ENCODE measurements at regions not wholly inside any gene's neighbourhood (a gene's known extent, or its start where the extent isn't known, plus 50 kb on each side); places are given as distances from the start of the nearest gene placed in this dataset.

DNA sequence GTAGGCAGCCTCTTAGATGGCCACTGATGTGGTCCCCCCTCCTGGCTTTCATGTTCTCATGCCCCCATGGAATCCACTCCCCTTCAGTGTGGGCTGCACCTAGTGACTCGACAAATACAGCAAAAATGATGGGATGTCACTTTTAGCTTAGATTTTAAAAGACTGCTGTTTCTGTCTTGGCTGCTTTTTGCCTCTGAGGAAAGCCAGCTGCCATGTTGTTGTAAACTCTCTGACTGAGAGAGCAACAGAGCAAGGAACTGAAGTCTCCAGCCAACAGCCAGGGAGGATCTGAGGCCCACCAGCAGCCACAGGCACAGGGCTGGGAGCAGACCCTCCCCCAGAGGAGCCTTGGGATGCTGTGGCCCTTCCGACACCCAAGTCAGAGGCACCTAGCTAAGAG, 60.6 kb upstream of the MARCHF10 start:
- Histone ChIP-seq H3K36me3 (ENCODE audit: control insufficient read depth, insufficient read depth, low read length) (no peaks in the 10 kb centered on the region), H3K4me3 (ENCODE audit: insufficient read depth, low read depth, low read length) (no peak overlapping the region), H3K9me3 (ENCODE audit: control insufficient read depth, low read length) (no peaks in the 10 kb centered on the region), H3K4me1 (ENCODE audit: control insufficient read depth, insufficient read depth, low read length) (peaks cover 33% of the 10 kb centered on the region), H3K27ac (ENCODE audit: insufficient read depth, low read depth, low read length, poor library complexity, severe bottlenecking) (no peak overlapping the region), H3K27me3 (ENCODE audit: control insufficient read depth, insufficient read depth, low read length, poor library complexity, severe bottlenecking) (no peaks in the 10 kb centered on the region)
- WGBS, 2 experiments: 89 to 91% methylated on average over 2 of the region's 2 CpGs

DNA sequence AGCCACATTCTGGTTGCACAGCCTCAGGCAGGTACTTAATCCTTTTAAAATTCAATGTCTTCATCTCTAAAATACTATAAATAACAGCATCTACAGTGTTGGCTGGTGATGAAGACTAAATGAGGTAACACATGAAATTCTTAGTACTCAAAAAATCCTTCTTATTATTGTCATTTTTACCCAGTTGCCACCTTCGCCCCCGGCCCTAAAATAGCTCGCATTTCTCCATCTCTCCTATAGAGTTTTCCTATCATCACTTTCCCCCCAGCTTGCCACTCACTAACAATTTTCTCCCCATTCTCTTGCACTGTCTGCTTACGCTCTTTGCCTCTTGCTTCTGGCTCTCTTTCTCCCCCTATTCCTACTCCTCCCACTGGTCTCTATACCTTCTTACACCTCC, 59.9 kb upstream of the MARCHF10 start:
- H3K27me3 ChIP-seq (ENCODE audit: control insufficient read depth, insufficient read depth, low read length, poor library complexity, severe bottlenecking): no peaks in the 10 kb centered on the region

DNA sequence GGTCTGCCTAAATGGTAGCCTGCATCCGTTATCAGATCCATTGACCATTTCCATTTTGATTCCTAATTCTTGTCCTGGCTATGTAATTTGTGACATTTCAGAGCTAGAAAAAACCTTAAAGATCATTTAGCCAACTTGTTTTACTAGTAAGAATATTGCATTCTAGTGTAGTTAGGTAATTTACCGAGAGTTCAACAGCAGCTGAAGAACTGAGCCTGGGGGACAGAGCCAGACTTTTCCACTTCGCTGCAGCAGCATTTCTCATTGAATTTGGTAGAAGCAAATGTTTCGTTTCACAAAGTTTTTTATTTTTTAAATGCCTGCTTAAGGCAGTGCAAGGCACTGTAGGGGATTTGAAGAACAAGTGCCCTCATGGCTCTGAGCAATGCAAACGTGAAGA, 59.2 kb upstream of the MARCHF10 start:
- no peaks in the 10 kb centered on the region for H3K9me3 ChIP-seq (ENCODE audit: control insufficient read depth, low read length)
- H3K36me3 ChIP-seq (ENCODE audit: control insufficient read depth, insufficient read depth, low read length): no peaks in the 10 kb centered on the region
- 92 to 99% methylated on average over 4 to 5 of the region's 5 CpGs for WGBS, 2 experiments
- H3K4me1 ChIP-seq (ENCODE audit: control insufficient read depth, insufficient read depth, low read length): peaks cover 33% of the 10 kb centered on the region
- H3K27me3 ChIP-seq (ENCODE audit: control insufficient read depth, insufficient read depth, low read length, poor library complexity, severe bottlenecking): no peaks in the 10 kb centered on the region
- H3K4me3 ChIP-seq (ENCODE audit: insufficient read depth, low read depth, low read length): no peak overlapping the region
- H3K27ac ChIP-seq (ENCODE audit: insufficient read depth, low read depth, low read length, poor library complexity, severe bottlenecking): no peak overlapping the region

More for the DNA sequence above, 59.9 kb upstream of the MARCHF10 start:
- Histone ChIP-seq H3K4me3 (ENCODE audit: insufficient read depth, low read depth, low read length) (no peak overlapping the region), H3K36me3 (ENCODE audit: control insufficient read depth, insufficient read depth, low read length) (no peaks in the 10 kb centered on the region), H3K9me3 (ENCODE audit: control insufficient read depth, low read length) (no peaks in the 10 kb centered on the region), H3K4me1 (ENCODE audit: control insufficient read depth, insufficient read depth, low read length) (peaks cover 33% of the 10 kb centered on the region), H3K27ac (ENCODE audit: insufficient read depth, low read depth, low read length, poor library complexity, severe bottlenecking) (no peak overlapping the region)
- 88 to 94% methylated on average over 4 of the region's 4 CpGs for WGBS, 2 experiments

DNA sequence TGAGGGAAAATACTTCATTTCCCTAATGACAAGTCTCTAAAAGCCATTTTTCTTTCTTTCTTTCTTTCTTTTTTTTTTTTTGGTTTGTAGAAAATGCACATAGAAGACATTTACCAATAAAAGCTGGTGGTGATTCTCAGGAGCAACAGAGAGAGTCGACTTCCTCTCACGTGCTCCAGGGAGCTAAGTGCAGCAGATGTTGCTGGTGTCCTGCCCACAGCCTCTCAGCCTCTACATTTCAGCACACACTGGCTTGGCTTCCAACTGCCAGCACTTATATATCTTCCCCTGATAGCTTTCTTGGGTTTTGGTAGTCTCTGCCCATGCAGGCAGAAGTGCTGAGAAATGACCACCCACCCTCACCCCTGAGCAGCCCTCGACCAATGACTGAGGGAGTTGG, 58.4 kb upstream of the MARCHF10 start:
- Histone ChIP-seq H3K4me3 (ENCODE audit: insufficient read depth, low read depth, low read length) (no peak overlapping the region), H3K36me3 (ENCODE audit: control insufficient read depth, insufficient read depth, low read length) (no peaks in the 10 kb centered on the region), H3K27ac (ENCODE audit: insufficient read depth, low read depth, low read length, poor library complexity, severe bottlenecking) (no peak overlapping the region), H3K9me3 (ENCODE audit: control insufficient read depth, low read length) (no peaks in the 10 kb centered on the region), H3K27me3 (ENCODE audit: control insufficient read depth, insufficient read depth, low read length, poor library complexity, severe bottlenecking) (no peaks in the 10 kb centered on the region), H3K4me1 (ENCODE audit: control insufficient read depth, insufficient read depth, low read length) (peaks cover 31% of the 10 kb centered on the region)
- 91 to 92% methylated on average over 3 of the region's 3 CpGs for WGBS, 2 experiments

DNA sequence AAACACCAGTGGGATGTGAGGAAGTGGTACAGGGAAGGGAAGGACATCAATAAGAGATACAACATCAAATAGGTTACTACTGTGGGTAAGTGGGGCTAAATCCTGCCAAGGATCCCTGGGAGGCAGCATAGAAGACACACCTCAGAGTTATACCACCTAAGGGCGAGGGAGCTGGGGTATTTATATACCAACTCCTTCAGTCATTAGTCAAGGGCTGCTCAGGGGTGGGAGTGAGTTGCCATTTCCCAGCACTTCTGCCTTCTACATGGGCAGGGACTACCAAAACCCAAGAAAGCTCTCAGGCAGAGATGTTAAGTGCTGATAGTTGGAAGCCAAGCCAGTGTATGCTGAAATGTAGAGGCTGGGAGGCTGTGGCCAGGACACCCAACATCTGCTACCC, 57.5 kb upstream of the MARCHF10 start:
- peaks cover 22% of the 10 kb centered on the region for H3K4me1 ChIP-seq (ENCODE audit: control insufficient read depth, insufficient read depth, low read length)
- no peaks in the 10 kb centered on the region for H3K36me3 ChIP-seq (ENCODE audit: control insufficient read depth, insufficient read depth, low read length)
- H3K27me3 ChIP-seq (ENCODE audit: control insufficient read depth, insufficient read depth, low read length, poor library complexity, severe bottlenecking): no peaks in the 10 kb centered on the region
- H3K4me3 ChIP-seq (ENCODE audit: insufficient read depth, low read depth, low read length): no peak overlapping the region
- 100% methylated on average over 1 of the region's 1 CpG for WGBS, 2 experiments
- no peak overlapping the region for H3K27ac ChIP-seq (ENCODE audit: insufficient read depth, low read depth, low read length, poor library complexity, severe bottlenecking)
- no peaks in the 10 kb centered on the region for H3K9me3 ChIP-seq (ENCODE audit: control insufficient read depth, low read length)

DNA sequence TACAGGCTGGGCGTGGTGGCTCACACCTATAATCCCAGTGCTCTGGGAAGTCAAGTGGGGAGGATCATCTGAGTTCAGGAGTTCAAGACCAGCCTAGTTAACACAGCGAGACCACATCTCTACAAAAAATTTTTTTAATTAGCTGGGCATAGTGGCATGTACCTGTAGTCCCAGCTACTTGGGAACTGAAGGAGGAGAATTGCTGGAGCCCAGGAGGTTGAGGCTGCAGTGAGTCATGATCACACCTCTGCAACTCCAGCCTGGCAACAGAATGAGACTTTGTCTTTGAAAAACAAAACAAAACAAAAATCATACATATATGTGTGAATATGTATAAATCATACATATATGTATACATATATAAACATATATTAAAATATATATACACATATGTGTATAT, 54.1 kb upstream of the MARCHF10 start:
- no peaks in the 10 kb centered on the region for H3K4me1 ChIP-seq (ENCODE audit: control insufficient read depth, insufficient read depth, low read length)
- 90 to 99% methylated on average over 2 of the region's 2 CpGs for WGBS, 2 experiments
- H3K27ac ChIP-seq (ENCODE audit: insufficient read depth, low read depth, low read length, poor library complexity, severe bottlenecking): no peak overlapping the region

DNA sequence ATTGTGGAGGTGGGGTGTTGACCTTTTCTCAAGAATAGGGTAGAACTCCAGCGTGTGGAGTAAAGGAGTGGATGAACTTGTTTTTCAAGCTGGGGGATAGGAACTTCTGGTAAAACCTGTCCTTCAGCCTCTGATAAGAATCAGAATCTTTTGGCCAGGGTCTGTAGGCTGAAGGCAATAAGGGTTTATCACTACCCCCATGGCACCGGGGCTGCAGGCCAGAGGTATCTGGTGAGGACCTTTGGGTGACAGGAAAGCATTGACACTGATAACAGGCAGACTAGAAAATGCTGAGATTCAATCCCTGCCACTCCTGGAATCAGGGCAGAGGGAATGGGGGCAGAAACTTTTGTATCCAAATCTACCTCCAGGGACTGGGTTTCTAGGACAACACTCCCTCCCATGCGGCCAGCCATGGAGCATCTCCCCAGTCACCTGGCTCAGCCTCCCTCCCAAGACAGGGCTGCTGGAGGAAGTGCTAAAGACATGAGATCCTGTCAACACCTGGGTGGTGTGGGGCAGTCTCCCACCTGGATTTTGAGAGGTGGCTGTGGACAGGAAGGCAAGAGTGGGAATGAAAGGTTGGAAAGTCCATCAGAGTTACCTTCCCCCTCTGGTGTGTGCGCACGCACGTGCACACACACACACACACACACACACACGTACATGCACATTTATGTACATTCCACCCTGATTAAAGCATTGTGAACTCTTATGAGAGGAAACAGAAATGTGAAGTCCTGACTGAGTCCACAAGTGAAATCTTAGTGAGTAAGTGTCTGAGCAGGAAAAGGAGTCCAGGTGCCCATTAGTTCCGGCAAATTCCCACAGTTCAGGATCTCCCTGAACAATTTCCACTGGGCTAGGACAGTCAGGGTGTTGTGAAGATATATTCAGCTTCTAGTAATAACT, 53.1 kb upstream of the MARCHF10 start:
- WGBS, 2 experiments: 88 to 93% methylated on average over 6 to 8 of the region's 8 CpGs
- no peaks in the 10 kb centered on the region for H3K36me3 ChIP-seq (ENCODE audit: control insufficient read depth, insufficient read depth, low read length)
- H3K9me3 ChIP-seq (ENCODE audit: control insufficient read depth, low read length): no peaks in the 10 kb centered on the region
- H3K4me3 ChIP-seq (ENCODE audit: insufficient read depth, low read depth, low read length): no peak overlapping the region
- H3K27ac ChIP-seq (ENCODE audit: insufficient read depth, low read depth, low read length, poor library complexity, severe bottlenecking): no peak overlapping the region
- no peaks in the 10 kb centered on the region for H3K4me1 ChIP-seq (ENCODE audit: control insufficient read depth, insufficient read depth, low read length)
- no peaks in the 10 kb centered on the region for H3K27me3 ChIP-seq (ENCODE audit: control insufficient read depth, insufficient read depth, low read length, poor library complexity, severe bottlenecking)

More for the DNA sequence above, 54.1 kb upstream of the MARCHF10 start:
- H3K27me3 ChIP-seq (ENCODE audit: control insufficient read depth, insufficient read depth, low read length, poor library complexity, severe bottlenecking): no peaks in the 10 kb centered on the region
- no peaks in the 10 kb centered on the region for H3K9me3 ChIP-seq (ENCODE audit: control insufficient read depth, low read length)
- H3K36me3 ChIP-seq (ENCODE audit: control insufficient read depth, insufficient read depth, low read length): no peaks in the 10 kb centered on the region
- no peak overlapping the region for H3K4me3 ChIP-seq (ENCODE audit: insufficient read depth, low read depth, low read length)

DNA sequence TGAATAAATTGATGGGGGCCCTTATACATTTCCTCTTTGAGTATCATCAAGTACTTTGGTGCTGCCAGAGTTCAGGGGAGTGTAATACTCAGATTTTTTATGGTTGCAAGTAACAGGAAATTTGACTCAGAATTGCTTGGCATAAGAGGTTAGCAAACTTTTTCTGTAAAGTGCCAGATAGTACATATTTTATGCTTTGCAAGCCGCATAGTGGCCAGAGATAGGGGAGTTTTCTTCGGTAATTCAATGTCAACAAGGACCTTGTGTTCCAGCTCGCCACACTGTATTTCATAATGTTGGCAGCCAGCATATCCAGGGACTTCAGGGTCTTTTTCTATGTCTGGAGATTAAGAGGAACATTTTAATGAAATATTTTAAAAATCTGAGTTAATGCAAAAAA, 51.0 kb upstream of the MARCHF10 start:
- H3K9me3 ChIP-seq (ENCODE audit: control insufficient read depth, low read length): no peaks in the 10 kb centered on the region
- H3K4me1 ChIP-seq (ENCODE audit: control insufficient read depth, insufficient read depth, low read length): no peaks in the 10 kb centered on the region
- no peak overlapping the region for H3K4me3 ChIP-seq (ENCODE audit: insufficient read depth, low read depth, low read length)
- H3K36me3 ChIP-seq (ENCODE audit: control insufficient read depth, insufficient read depth, low read length): no peaks in the 10 kb centered on the region
- 95 to 100% methylated on average over 3 of the region's 3 CpGs for WGBS, 2 experiments
- H3K27ac ChIP-seq (ENCODE audit: insufficient read depth, low read depth, low read length, poor library complexity, severe bottlenecking): no peak overlapping the region
- no peaks in the 10 kb centered on the region for H3K27me3 ChIP-seq (ENCODE audit: control insufficient read depth, insufficient read depth, low read length, poor library complexity, severe bottlenecking)

Data from ectodermal cell (in vitro differentiated cells).